ENCODE measurements at regions not wholly inside any gene's neighbourhood (a gene's known extent, or its start where the extent isn't known, plus 50 kb on each side); places are given as distances from the start of the nearest gene placed in this dataset.
"Not testable (repeated sequence)": the region's sequence is repeated elsewhere in the genome, so short reads cannot be mapped to it uniquely, and the experiment has no call there.

DNA sequence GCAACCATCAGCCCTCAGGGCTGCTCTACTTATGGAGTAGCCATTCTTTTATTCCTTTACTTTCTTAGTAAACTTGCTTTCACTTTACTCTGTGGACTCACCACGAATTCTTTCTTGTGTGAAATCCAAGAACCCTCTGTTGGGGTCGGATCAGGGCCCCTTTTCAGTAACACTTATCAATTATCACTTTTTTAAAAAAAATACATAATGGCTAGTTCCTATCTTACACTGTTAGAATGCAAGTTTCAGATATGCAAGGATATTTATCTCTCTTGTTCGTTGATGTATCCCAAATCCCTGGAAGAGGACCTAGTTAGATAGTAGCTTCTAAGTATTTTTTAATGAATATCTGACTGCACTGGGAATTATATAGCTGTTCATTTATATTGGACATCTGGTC lies 56.0 kb upstream of the BDP1 start:
- not testable (repeated sequence) for TF ChIP-seq EZH2phosphoT487 (IDR thresholded peaks at IDR 0.05; ENCODE audit: borderline replicate concordance); CTCF (conservative IDR thresholded peaks at IDR 0.05; ENCODE audit: low read length)

Data from Loucy (cell line).